ENCODE measurements at regions not wholly inside any gene's neighbourhood (a gene's known extent, or its start where the extent isn't known, plus 50 kb on each side); places are given as distances from the start of the nearest gene placed in this dataset.
"Not testable (repeated sequence)": the region's sequence is repeated elsewhere in the genome, so short reads cannot be mapped to it uniquely, and the experiment has no call there.

DNA sequence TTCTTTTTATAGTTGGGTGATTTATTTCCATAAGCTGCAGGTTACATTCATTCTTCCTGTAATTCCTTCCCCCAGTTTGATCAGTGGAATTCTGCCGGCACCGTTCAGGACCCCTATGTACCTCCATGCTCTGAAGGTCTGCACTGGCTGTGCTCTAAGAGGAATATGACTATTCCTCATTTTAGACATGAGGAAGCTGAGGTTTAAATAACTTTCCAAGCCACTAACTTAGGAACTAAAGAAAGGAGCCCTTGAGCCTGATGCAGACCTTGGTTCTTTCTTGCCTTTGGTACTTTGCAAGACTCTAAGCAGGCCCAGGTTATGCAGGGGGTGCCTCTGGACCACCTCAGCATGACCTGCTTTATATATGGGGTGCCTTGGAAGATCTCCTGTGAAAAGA lies 318.5 kb downstream of the QKI start:
- ATAC-seq (no peak), DNase-seq (no peak)
- Histone ChIP-seq H3K9me3 (no peaks in the 10 kb centered on the region), H3K27ac (no peak overlapping the region), H3K36me3 (no peaks in the 10 kb centered on the region), H3K27me3 (no peaks in the 10 kb centered on the region), H3K4me3 (no peak overlapping the region), H3K4me1 (no peaks in the 10 kb centered on the region)
- intact Hi-C loops (cut with DNase I): no loop called here
- no peak for TF ChIP-seq CTCF (IDR thresholded peaks at IDR 0.05)

DNA sequence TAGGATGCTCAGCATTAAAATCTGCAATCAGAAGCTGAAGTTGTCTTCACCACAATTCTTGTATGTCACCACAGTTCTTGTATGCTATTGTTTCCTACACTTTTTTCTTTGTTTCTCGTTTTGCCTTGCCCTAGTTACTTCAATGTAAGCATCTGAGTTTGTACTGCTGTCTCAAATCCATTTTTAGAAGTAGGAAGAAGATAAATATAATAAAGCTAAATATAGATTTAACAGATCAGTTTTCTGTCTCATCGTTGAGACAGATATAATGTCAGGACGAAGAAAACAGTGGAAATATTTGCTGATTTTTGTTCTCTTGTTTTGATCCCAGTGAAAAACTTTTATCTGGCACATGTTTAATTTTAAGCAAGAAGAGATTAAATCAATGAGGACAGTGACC lies 318.0 kb downstream of the QKI start:
- Histone ChIP-seq H3K27ac (no peak overlapping the region), H3K27me3 (no peaks in the 10 kb centered on the region), H3K4me3 (no peak overlapping the region), H3K4me1 (no peaks in the 10 kb centered on the region), H3K9me3 (no peaks in the 10 kb centered on the region), H3K36me3 (no peaks in the 10 kb centered on the region)
- intact Hi-C loops (cut with DNase I): no loop called here
- no peak for DNase-seq
- TF ChIP-seq CTCF (IDR thresholded peaks at IDR 0.05): no peak
- ATAC-seq: no peak

- DNase-seq; H3K9me3 ChIP-seq; ATAC-seq; H3K27ac ChIP-seq; H3K27me3 ChIP-seq; intact Hi-C loops (cut with DNase I); H3K36me3 ChIP-seq; H3K4me1 ChIP-seq; H3K4me3 ChIP-seq: not testable (repeated sequence)
Observed at GRCh38 chr6:163732014-163732351, 317.5 kb downstream of the QKI start.

DNA sequence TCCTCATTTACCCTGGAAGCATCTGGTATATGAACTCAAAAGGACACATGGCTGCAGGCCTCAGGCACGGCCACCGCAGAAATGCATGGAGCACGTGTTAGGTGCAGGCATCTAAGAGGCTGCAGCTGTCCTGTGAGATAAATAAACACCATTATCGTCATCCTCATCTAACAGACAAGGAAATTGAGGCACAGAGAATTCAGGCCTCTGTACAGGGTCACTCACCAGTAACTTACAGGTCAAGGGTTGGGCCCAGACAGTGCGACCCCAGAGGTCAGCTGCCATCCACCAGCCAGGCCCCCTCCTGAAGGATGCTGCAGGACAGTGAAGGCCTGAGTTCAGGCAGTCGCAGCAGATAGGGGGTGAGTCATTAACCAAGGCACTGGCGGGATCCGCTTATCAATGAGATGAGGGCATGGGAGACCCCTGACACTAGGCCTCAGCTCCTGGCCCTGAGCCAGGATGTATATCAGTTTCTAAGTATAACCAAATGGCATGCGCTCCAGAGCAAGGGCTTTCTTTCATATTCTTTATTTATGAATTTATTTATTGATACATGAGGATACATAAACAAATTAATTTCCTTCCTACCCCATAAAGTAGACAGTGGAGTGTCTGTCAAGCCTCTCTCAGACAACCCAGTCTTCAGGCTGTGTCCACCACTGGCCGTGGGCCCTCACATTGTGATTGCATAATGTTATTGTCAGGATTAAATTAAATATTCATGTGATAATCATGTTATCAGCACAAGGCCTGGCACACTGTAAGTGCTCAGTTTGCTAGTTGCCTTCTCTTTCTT lies 316.9 kb downstream of the QKI start:
- H3K27ac ChIP-seq: no peak overlapping the region
- no peak for ATAC-seq
- no peaks in the 10 kb centered on the region for H3K36me3 ChIP-seq

DNA sequence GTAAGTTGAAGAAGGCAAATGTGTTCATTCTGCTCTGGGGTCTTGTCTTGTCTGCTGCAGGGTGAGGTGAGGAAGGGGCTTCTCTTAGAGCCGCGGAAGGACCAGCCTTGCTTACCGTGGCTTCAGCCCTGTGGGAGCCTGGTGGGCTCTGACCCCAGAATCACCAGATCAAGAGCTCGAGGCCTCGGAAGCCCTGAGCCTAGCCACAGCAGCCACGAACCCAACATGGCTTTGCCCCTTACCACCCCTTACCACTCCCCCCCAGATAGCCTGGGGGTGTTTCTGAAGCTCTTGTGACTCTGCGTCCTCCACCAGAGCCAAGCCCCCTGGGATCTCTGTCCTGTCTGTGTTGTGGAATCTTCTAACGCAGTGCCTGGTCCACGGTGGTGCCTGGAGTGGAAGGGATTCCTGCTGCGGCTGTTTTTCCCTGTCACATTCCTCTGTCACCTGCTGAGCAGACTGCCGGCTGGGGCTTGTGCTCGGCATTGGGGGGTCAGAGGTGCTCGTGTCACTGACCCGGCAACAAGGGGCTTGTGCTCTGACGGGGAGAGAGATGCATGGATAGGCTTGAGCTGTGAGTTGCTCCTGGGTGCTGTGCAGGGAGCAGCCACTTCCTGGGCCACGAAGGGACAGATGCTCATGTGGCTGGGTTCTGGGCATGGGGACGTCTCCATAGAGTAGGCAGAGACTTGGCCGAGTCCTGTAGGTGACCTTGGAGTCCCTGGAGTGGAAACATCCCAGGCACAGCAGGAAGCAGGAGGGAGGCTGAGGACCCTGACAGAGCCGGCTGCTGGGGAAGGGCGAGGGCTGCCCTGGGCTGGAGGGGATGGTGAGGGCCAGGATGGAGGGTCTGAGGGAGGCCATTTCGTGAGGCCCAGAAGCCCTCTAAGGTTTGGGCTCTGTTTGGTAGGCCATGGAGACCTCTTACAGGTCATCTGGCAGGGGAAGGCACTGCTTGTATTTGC lies 316.0 kb downstream of the QKI start:
- Histone ChIP-seq H3K4me1 (no peaks in the 10 kb centered on the region), H3K4me3 (no peak overlapping the region), H3K36me3 (no peaks in the 10 kb centered on the region), H3K27me3 (no peaks in the 10 kb centered on the region), H3K9me3 (no peaks in the 10 kb centered on the region), H3K27ac (no peak overlapping the region)
- no peak for ATAC-seq
- intact Hi-C loops (cut with DNase I): no loop called here
- TF ChIP-seq CTCF (IDR thresholded peaks at IDR 0.05): no peak
- no peak for DNase-seq

More for the DNA sequence above, 316.9 kb downstream of the QKI start:
- intact Hi-C loops (cut with DNase I): no loop called here
- no peaks in the 10 kb centered on the region for H3K27me3 ChIP-seq
- no peak overlapping the region for H3K4me3 ChIP-seq
- DNase-seq: no peak
- no peaks in the 10 kb centered on the region for H3K4me1 ChIP-seq
- no peak for TF ChIP-seq CTCF (IDR thresholded peaks at IDR 0.05)
- no peaks in the 10 kb centered on the region for H3K9me3 ChIP-seq
